ENCODE measurements at regions not wholly inside any gene's neighbourhood (a gene's known extent, or its start where the extent isn't known, plus 50 kb on each side); places are given as distances from the start of the nearest gene placed in this dataset.

DNA sequence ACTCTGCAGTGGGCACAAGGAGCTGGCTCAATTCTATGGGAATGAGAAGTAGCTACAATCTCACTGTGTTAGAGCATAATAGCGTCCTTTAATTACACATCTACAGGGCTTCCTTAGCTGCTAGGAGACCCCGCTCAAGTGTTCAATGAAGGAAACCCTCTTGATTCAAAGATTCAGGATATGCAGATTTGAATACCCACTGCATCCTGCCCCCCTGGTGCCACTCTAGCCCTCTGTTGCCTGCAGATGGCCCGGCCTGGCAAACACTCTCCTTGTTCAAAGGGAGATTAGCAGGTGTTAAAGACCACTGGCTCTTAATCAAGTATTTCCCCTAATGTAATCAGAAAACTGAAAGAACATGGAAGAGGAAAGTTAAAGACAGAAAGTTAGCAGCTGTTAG lies 356.6 kb downstream of the VGLL3 start:
- no peaks in the 10 kb centered on the region for H3K79me2 ChIP-seq (ENCODE audit: control insufficient read depth, insufficient read depth, low read length)
- no peaks in the 10 kb centered on the region for H3K9me3 ChIP-seq (ENCODE audit: control insufficient read depth, insufficient read depth, low read depth, low read length)
- no peak overlapping the region for H3K9ac ChIP-seq (ENCODE audit: insufficient read depth, low read length)
- no peaks in the 10 kb centered on the region for H3K4me1 ChIP-seq (ENCODE audit: control insufficient read depth, extremely low read depth, insufficient read depth, low read length)
- no peaks in the 10 kb centered on the region for H4K20me1 ChIP-seq (ENCODE audit: control insufficient read depth, extremely low read depth, insufficient read depth, low read length)
- H3K27me3 ChIP-seq (ENCODE audit: control insufficient read depth, insufficient read depth, low read length), result no peaks in the 10 kb centered on the region
- no peak overlapping the region for H3K4me2 ChIP-seq (ENCODE audit: extremely low read depth, insufficient read depth, low read length)
- no peak overlapping the region for H3K27ac ChIP-seq (ENCODE audit: insufficient read depth, low read length)
- TF ChIP-seq, protein P1, sequence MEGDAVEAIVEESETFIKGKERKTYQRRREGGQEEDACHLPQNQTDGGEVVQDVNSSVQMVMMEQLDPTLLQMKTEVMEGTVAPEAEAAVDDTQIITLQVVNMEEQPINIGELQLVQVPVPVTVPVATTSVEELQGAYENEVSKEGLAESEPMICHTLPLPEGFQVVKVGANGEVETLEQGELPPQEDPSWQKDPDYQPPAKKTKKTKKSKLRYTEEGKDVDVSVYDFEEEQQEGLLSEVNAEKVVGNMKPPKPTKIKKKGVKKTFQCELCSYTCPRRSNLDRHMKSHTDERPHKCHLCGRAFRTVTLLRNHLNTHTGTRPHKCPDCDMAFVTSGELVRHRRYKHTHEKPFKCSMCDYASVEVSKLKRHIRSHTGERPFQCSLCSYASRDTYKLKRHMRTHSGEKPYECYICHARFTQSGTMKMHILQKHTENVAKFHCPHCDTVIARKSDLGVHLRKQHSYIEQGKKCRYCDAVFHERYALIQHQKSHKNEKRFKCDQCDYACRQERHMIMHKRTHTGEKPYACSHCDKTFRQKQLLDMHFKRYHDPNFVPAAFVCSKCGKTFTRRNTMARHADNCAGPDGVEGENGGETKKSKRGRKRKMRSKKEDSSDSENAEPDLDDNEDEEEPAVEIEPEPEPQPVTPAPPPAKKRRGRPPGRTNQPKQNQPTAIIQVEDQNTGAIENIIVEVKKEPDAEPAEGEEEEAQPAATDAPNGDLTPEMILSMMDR (conservative IDR thresholded peaks at IDR 0.05 in 1 of 2, IDR thresholded peaks at IDR 0.05 in 1 of 2; ENCODE audit: low read depth in 1 of 2, low read length in 2 of 2), result no peak
- no peak for TF ChIP-seq EZH2 (IDR thresholded peaks at IDR 0.05; ENCODE audit: low read length, missing control alignments)
- H3K36me3 ChIP-seq (ENCODE audit: control insufficient read depth, insufficient read depth, low read length), result no peaks in the 10 kb centered on the region
- no peak for DNase-seq (ENCODE audit: low read depth in 2 of 2)
- H2AFZ ChIP-seq (ENCODE audit: low read length), result no peak overlapping the region
- no peak overlapping the region for H3K4me3 ChIP-seq (replicated peaks in 1 of 4; ENCODE audit: control extremely low read depth in 1 of 4, insufficient read depth in 1 of 4, low read depth in 3 of 4, low read length in 4 of 4)

DNA sequence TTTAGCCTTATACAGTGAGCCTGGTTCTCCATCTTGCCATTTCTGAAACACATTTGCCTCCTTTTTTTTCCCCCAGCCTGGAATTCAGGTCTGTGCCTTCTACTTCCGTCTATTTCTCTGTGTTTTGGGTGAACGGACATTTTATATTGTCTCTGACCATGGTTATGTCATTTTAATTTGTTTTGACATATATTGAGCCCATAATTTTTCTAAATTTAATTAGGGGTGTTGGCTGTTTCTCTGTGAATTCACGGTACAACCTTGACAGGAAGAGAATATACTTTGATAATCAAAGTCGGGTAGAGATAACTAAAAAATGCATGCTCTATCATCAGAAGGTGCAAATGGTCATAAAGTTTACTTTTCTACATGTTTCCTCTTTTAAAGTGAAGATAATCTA lies 361.4 kb downstream of the VGLL3 start:
- Histone ChIP-seq H3K27ac (ENCODE audit: insufficient read depth, low read length) (no peak overlapping the region), H2AFZ (ENCODE audit: low read length) (no peak overlapping the region), H3K9me3 (ENCODE audit: control insufficient read depth, insufficient read depth, low read depth, low read length) (no peaks in the 10 kb centered on the region), H4K20me1 (ENCODE audit: control insufficient read depth, extremely low read depth, insufficient read depth, low read length) (no peaks in the 10 kb centered on the region), H3K36me3 (ENCODE audit: control insufficient read depth, insufficient read depth, low read length) (no peaks in the 10 kb centered on the region), H3K4me2 (ENCODE audit: extremely low read depth, insufficient read depth, low read length) (no peak overlapping the region), H3K4me1 (ENCODE audit: control insufficient read depth, extremely low read depth, insufficient read depth, low read length) (no peaks in the 10 kb centered on the region), H3K79me2 (ENCODE audit: control insufficient read depth, insufficient read depth, low read length) (no peaks in the 10 kb centered on the region), H3K27me3 (ENCODE audit: control insufficient read depth, insufficient read depth, low read length) (no peaks in the 10 kb centered on the region), H3K9ac (ENCODE audit: insufficient read depth, low read length) (no peak overlapping the region), H3K4me3 (replicated peaks in 1 of 4; ENCODE audit: control extremely low read depth in 1 of 4, insufficient read depth in 1 of 4, low read depth in 3 of 4, low read length in 4 of 4) (no peak overlapping the region)
- TF ChIP-seq, protein P1 (conservative IDR thresholded peaks at IDR 0.05 in 1 of 2, IDR thresholded peaks at IDR 0.05 in 1 of 2; ENCODE audit: low read depth in 1 of 2, low read length in 2 of 2), result no peak
- TF ChIP-seq EZH2 (IDR thresholded peaks at IDR 0.05; ENCODE audit: low read length, missing control alignments), result no peak
- no peak for DNase-seq (ENCODE audit: low read depth in 2 of 2)

DNA sequence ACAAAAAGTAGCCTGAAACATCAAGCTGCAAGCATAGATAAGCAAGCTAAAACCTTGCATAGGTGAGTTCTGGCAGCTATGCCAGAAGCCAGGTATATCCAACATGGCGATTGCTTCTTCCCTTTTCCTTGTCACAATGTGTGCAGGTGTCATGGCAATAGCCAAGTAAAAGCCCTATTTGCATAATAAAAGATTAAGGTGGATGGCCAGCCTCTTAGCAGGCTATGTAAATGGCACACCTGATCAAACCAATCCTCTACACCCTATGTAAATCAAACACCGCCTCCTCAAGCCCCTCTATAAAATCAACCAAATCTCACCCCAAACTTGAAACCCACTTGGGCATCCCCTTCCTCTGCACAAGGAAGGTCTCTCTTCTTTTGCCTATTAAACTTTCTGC lies 366.8 kb downstream of the VGLL3 start:
- H3K27ac ChIP-seq (ENCODE audit: insufficient read depth, low read length), result no peak overlapping the region

More for the DNA sequence above, 366.8 kb downstream of the VGLL3 start:
- no peak overlapping the region for H3K9ac ChIP-seq (ENCODE audit: insufficient read depth, low read length)
- H3K4me1 ChIP-seq (ENCODE audit: control insufficient read depth, extremely low read depth, insufficient read depth, low read length), result no peaks in the 10 kb centered on the region
- no peaks in the 10 kb centered on the region for H3K79me2 ChIP-seq (ENCODE audit: control insufficient read depth, insufficient read depth, low read length)
- no peaks in the 10 kb centered on the region for H3K27me3 ChIP-seq (ENCODE audit: control insufficient read depth, insufficient read depth, low read length)
- no peak overlapping the region for H2AFZ ChIP-seq (ENCODE audit: low read length)
- H3K9me3 ChIP-seq (ENCODE audit: control insufficient read depth, insufficient read depth, low read depth, low read length), result no peaks in the 10 kb centered on the region
- no peak for TF ChIP-seq EZH2 (IDR thresholded peaks at IDR 0.05; ENCODE audit: low read length, missing control alignments)
- TF ChIP-seq, protein P1 (conservative IDR thresholded peaks at IDR 0.05 in 1 of 2, IDR thresholded peaks at IDR 0.05 in 1 of 2; ENCODE audit: low read depth in 1 of 2, low read length in 2 of 2), result no peak
- DNase-seq (ENCODE audit: low read depth in 2 of 2), result no peak
- no peaks in the 10 kb centered on the region for H4K20me1 ChIP-seq (ENCODE audit: control insufficient read depth, extremely low read depth, insufficient read depth, low read length)
- no peaks in the 10 kb centered on the region for H3K36me3 ChIP-seq (ENCODE audit: control insufficient read depth, insufficient read depth, low read length)
- H3K4me3 ChIP-seq (replicated peaks in 1 of 4; ENCODE audit: control extremely low read depth in 1 of 4, insufficient read depth in 1 of 4, low read depth in 3 of 4, low read length in 4 of 4), result no peak overlapping the region
- H3K4me2 ChIP-seq (ENCODE audit: extremely low read depth, insufficient read depth, low read length), result no peak overlapping the region
